K562 (cell line): ENCODE measurements at regions not wholly inside any gene's neighbourhood (a gene's known extent, or its start where the extent isn't known, plus 50 kb on each side); places are given as distances from the start of the nearest gene placed in this dataset.

Experiments used
- ATAC-seq: fragments of 200-7000 bp; cut with Tn5 transposase; 3 replicates; pipeline ENCODE4 v1.9.1; 2020; ENCODE audit warnings: moderate library complexity
- BruUV-seq: library from RNA; stranded (reverse); fragments of 400-500 nt; replicated peaks from 2 replicates; lab custom pipeline; 2021; lab: Mats Ljungman, UMichigan
- CTCF ChIA-PET: fragments of 300-600 bp; formaldehyde crosslinking; extraction: SDS; loops from one replicate; lab custom pipeline; 2021; ENCODE audit warnings: low intra/inter-chr PET ratio; lab: Yijun Ruan, JAX
- POLR2A ChIA-PET: fragments of 300-600, 350-650 bp; sonication (Branson Sonifier 250); formaldehyde crosslinking; extraction: SDS; loops from one replicate; lab custom pipeline; 2021; ENCODE audit warnings: antibody characterized with exemption, inconsistent platforms; lab: Yijun Ruan, JAX
- DNase-seq, 4 experiments: peaks; one replicate each; pipeline versions ENCODE4 v3.0.0 to v3.0.0-alpha.2; 2011 to 2018; ENCODE audit warnings: low spot score in 3 of 4, mixed read lengths in 3 of 4; ENCODE audit errors: extremely low read depth in 1 of 4
- FAIRE-seq: peaks from 2 replicates; lab custom pipeline; 2011; peaks lifted over from hg19 to GRCh38; lab: Jason Lieb, UNC
- H2AFZ ChIP-seq: 2 replicates; pipeline ENCODE4 v1.6.0; 2011; ENCODE audit warnings: low read depth, low read length, control low read depth, inconsistent platforms
- H3K27ac ChIP-seq: fragments of 200-600 bp; 3 replicates; pipeline ENCODE4 v1.8.0; 2011; ENCODE audit warnings: low read depth, mild to moderate bottlenecking, control low read depth, inconsistent platforms, low read length, moderate library complexity, mixed read lengths; ENCODE audit errors: extremely low read depth
- H3K27me3 ChIP-seq, 2 experiments: fragments of 300-600 bp in 1 of 2; 2 replicates in 1 of 2; 3 replicates in 1 of 2; pipeline versions ENCODE4 v1.6.0 to v1.8.0; 2011; ENCODE audit warnings: inconsistent platforms in 2 of 2, low read length in 2 of 2, mild to moderate bottlenecking in 1 of 2, mixed read lengths in 1 of 2, moderate library complexity in 1 of 2; ENCODE audit not compliant: control insufficient read depth in 2 of 2, insufficient read depth in 2 of 2
- H3K36me3 ChIP-seq: fragments of 300-600 bp; 3 replicates; pipeline ENCODE4 v1.8.0; 2011; ENCODE audit warnings: mild to moderate bottlenecking, low read length, inconsistent platforms; ENCODE audit not compliant: control insufficient read depth, insufficient read depth
- H3K4me1 ChIP-seq, 2 experiments: fragments of 200-600 bp in 1 of 2; replicated peaks in 1 of 2; 2 replicates in 1 of 2; 3 replicates in 1 of 2; pipeline versions ENCODE4 v1.5.1 to v1.8.0; 2011; ENCODE audit warnings: inconsistent platforms in 2 of 2, low read length in 2 of 2, mild to moderate bottlenecking in 1 of 2, mixed read lengths in 1 of 2, moderate library complexity in 1 of 2; ENCODE audit not compliant: control insufficient read depth in 2 of 2, insufficient read depth in 2 of 2
- H3K4me2 ChIP-seq: 2 replicates; pipeline ENCODE4 v1.6.1; 2011; ENCODE audit warnings: low read length, control low read depth, inconsistent platforms, mixed read lengths; ENCODE audit not compliant: insufficient read depth
- H3K4me3 ChIP-seq: fragments of 200-600 bp; sonication (generic), shearing (Covaris generic); 2 replicates; pipeline ENCODE4 v1.5.1; 2016; ENCODE audit warnings: control low read depth, inconsistent platforms
- H3K79me2 ChIP-seq: fragments of 200-600 bp; 3 replicates; pipeline ENCODE4 v1.8.0; 2011; ENCODE audit warnings: low read length, inconsistent platforms; ENCODE audit not compliant: control insufficient read depth, insufficient read depth
- H3K9ac ChIP-seq, 2 experiments: 2 replicates each; pipeline versions ENCODE4 v1.6.0 to v1.6.1; 2011; ENCODE audit warnings: low read depth in 2 of 2, low read length in 2 of 2, control low read depth in 1 of 2, inconsistent platforms in 1 of 2, mild to moderate bottlenecking in 1 of 2, mixed read lengths in 1 of 2; ENCODE audit not compliant: insufficient read depth in 1 of 2
- H3K9me1 ChIP-seq: one replicate; pipeline ENCODE4 v1.6.0; 2011; ENCODE audit warnings: inconsistent platforms, mild to moderate bottlenecking, low read length, moderate library complexity; ENCODE audit not compliant: control insufficient read depth, insufficient read depth
- H3K9me3 ChIP-seq: replicated peaks from 2 replicates; pipeline ENCODE4 v1.5.1; 2011; ENCODE audit warnings: low read depth, low read length, inconsistent platforms; ENCODE audit not compliant: control insufficient read depth, insufficient read depth
- H4K20me1 ChIP-seq: replicated peaks from 2 replicates; pipeline ENCODE4 v1.6.1; 2011; ENCODE audit warnings: low read length, inconsistent platforms, mixed read lengths; ENCODE audit not compliant: control insufficient read depth, insufficient read depth
- CBX5 ChIP-seq: IDR thresholded peaks from 2 replicates; pipeline ENCODE4 v1.6.1; 2014; ENCODE audit warnings: low read depth, borderline replicate concordance
- FOXA3 ChIP-seq, 2 experiments: fragments of 450-650 bp in 1 of 2; sonication (generic) in 1 of 2; formaldehyde crosslinking; IDR thresholded peaks in 1 of 2; conservative IDR thresholded peaks in 1 of 2; 2 replicates each; pipeline versions ENCODE4 v1.4.0 to v1.8.0; 2020 to 2022; ENCODE audit warnings: mild to moderate bottlenecking in 2 of 2, missing genetic modification reagents in 1 of 2
- HDGF ChIP-seq: fragments of 450-650 bp; IDR thresholded peaks from 2 replicates; pipeline ENCODE4 v1.6.1; 2016
- MITF ChIP-seq: IDR thresholded peaks from 2 replicates; pipeline ENCODE4 v1.6.1; 2014; ENCODE audit warnings: antibody characterized with exemption
- MTF1 ChIP-seq: fragments of 250-450 bp; sonication (Bioruptor Pico); IDR thresholded peaks from 2 replicates; pipeline ENCODE4 v1.9.0; 2021; ENCODE audit warnings: moderate library complexity, mild to moderate bottlenecking, inconsistent platforms, borderline replicate concordance
- U2AF2 ChIP-seq: fragments of 200-400 bp; formaldehyde crosslinking; optimal IDR thresholded peaks from 2 replicates; pipeline ENCODE3; 2017; ENCODE audit warnings: low read depth, mild to moderate bottlenecking, low read length
- ZMIZ1 ChIP-seq, 2 experiments: fragments of 150-350 bp in 1 of 2; IDR thresholded peaks; 2 replicates each; pipeline ENCODE4 v1.6.1; 2012 to 2016; ENCODE audit warnings: low read depth in 2 of 2, low read length in 2 of 2, mild to moderate bottlenecking in 1 of 2, moderate library complexity in 1 of 2
- ZNF174 ChIP-seq: fragments of 250-450 bp; sonication (Bioruptor Pico); IDR thresholded peaks from 2 replicates; pipeline ENCODE4 v1.4.0; 2020; ENCODE audit warnings: mild to moderate bottlenecking
- WGBS: fragments of 100-300 bp; shearing (Covaris generic); methylation state at CpG from one replicate; pipeline ENCODE4 v1.1.6; 2016; ENCODE audit warnings: low coverage, mixed read lengths; ENCODE audit not compliant: insufficient coverage; ENCODE audit errors: missing lambda C conversion rate; 5-methylcytosine and 5-hydroxymethylcytosine counted together
- in situ Hi-C: fragments of 300-500 bp; cut with MboI; formaldehyde crosslinking; loops from 4 replicates; pipeline ENCODE4 v1.15.0; 2018; ENCODE audit warnings: inconsistent platforms, mixed read lengths
- intact Hi-C: fragments of 100-400 bp; cut with micrococcal nuclease; formaldehyde crosslinking; loops from 2 replicates; pipeline ENCODE4 v1.14.2; 2022

- TF ChIP-seq FOXA3 (CRISPR knock-in tag; conservative IDR thresholded peaks at IDR 0.05 in 1 of 2, IDR thresholded peaks at IDR 0.05 in 1 of 2) (no peak), CBX5 (no peak), ZMIZ1 (IDR thresholded peaks at IDR 0.05; ENCODE audit: low read depth in 2 of 2, low read length in 2 of 2) (no peak), U2AF2 (no peak), HDGF (no peak), MTF1 (CRISPR knock-in tag) (no peak)
Observed at GRCh38 chr2:21261591-21261990, 137.8 kb downstream of the TDRD15 start (continued).

- Histone ChIP-seq H3K4me2 (no peak overlapping the region), H3K9me1 (no peaks in the 10 kb centered on the region), H3K27me3 (peaks cover 0 to 6% of the 10 kb centered on the region in 2 experiments; a peak in 1 of 5 replicates), H3K27ac (no peak overlapping the region), H3K9ac (no peak overlapping the region), H3K9me3 (no peaks in the 10 kb centered on the region), H2AFZ (no peak overlapping the region), H4K20me1 (no peaks in the 10 kb centered on the region), H3K4me3 (no peak overlapping the region), H3K79me2 (no peaks in the 10 kb centered on the region), H3K4me1 (no peaks in the 10 kb centered on the region; a peak in 1 of 5 replicates), H3K36me3 (no peaks in the 10 kb centered on the region)
- no TSS peak for BruUV-seq
- ATAC-seq: no peak
- no peak for DNase-seq
- no peak for FAIRE-seq
- TF ChIP-seq ZNF174 (CRISPR knock-in tag) (no peak), MITF (no peak)
- POLR2A ChIA-PET: interaction anchor here (0.6 to 1.3 kb wide), 3 partner anchors 9 to 1914 kb away, joined by 3 to 4 read pairs (median 3); no protein-coding TSS in a partner anchor
- WGBS: 29% methylated on average over 2 of the region's 2 CpGs
- CTCF ChIA-PET: no interaction called here
- in situ Hi-C loops (loop anchor here (5.0 to 25.0 kb wide), 2 partner anchors 85 to 600 kb away; partner anchors contain the start of genes GDF7 and HS1BP3), intact Hi-C loops (no loop called here)
Observed at GRCh38 chr2:21262426-21262940, 138.7 kb downstream of the TDRD15 start.
